Activated naive CD4-positive, alpha-beta T cell treated with anti-CD3 and anti-CD28 coated beads, Interleukin-2, amount 50 U/mL, for 72 hours (primary cell): ENCODE measurements at regions not wholly inside any gene's neighbourhood (a gene's known extent, or its start where the extent isn't known, plus 50 kb on each side); places are given as distances from the start of the nearest gene placed in this dataset.
A peak's percentile ranks its signal among the peaks of the same experiment; 100 is the strongest.

Experiments used
- ATAC-seq, 2 donors: fragments of 150-1000 bp; cut with Tn5 transposase; 2 replicates each; pipeline ENCODE4 v1.10.0; 2021; ENCODE audit warnings: mild to moderate bottlenecking in 2 of 2, moderate library complexity in 2 of 2
- DNase-seq, 2 donors: peaks; one replicate each; pipeline ENCODE4 v3.0.0; 2021 to 2022; ENCODE audit warnings: low spot score in 2 of 2
- H3K27ac Mint-ChIP-seq, 2 donors: one replicate each; pipeline ENCODE4 v1.8.0; 2022; ENCODE audit warnings: mild to moderate bottlenecking in 2 of 2, mixed read lengths in 2 of 2
- H3K36me3 Mint-ChIP-seq, 2 donors: one replicate each; pipeline ENCODE4 v1.8.0; 2022; ENCODE audit warnings: mixed read lengths in 2 of 2
- H3K9me3 Mint-ChIP-seq, 2 donors: one replicate each; pipeline ENCODE4 v1.8.0; 2022; ENCODE audit warnings: mixed read lengths in 2 of 2

DNA sequence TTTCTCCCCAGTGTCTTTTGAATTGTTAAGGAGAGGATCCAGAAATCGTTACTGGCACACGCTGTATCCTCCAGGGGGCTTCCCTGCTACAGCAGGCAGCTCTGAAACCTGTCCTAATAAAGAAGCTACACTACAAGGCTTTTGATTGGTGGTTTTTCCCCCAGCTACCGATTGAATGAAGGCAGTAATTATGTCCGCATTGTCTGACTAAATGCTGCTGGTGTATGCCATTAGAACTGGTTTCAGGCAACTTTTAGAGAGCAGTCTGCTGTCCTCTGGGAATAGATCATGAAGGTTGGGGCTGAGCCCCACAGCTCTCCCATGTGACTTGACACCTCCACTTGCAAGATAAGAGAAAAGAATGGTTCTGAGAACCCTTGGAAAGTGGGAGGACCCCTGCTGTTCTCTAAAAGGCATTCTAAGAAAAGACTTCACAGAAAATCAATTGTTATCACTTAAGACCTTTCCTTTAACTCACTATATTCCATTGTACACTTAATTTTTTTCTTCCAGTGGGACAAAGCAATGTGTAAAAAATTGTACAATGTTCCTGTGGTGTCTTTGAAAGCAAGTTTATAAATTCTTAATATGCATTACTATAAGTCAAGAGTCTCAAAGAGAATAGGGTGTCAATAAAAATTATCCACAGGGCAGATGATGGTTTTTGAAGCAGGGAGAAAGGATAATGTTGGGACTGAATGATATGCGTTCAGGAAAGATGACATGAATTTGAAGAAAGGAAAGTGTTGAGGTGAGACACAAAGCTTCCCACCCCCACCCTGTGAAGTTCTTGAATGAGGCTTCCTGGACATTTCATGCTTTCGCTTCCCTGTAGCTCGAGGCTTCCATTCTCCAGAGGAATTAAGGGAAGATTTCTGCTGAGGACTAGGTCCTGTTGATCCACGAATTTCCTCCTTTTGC is 53.0 kb upstream of the DAZL start:
- peaks cover 0 to 16% of the 10 kb centered on the region in 2 donors for H3K9me3 Mint-ChIP-seq
- DNase-seq (no peak), ATAC-seq (no peak)
- no peak overlapping the region for H3K27ac Mint-ChIP-seq
- H3K36me3 Mint-ChIP-seq = no peaks in the 10 kb centered on the region

DNA sequence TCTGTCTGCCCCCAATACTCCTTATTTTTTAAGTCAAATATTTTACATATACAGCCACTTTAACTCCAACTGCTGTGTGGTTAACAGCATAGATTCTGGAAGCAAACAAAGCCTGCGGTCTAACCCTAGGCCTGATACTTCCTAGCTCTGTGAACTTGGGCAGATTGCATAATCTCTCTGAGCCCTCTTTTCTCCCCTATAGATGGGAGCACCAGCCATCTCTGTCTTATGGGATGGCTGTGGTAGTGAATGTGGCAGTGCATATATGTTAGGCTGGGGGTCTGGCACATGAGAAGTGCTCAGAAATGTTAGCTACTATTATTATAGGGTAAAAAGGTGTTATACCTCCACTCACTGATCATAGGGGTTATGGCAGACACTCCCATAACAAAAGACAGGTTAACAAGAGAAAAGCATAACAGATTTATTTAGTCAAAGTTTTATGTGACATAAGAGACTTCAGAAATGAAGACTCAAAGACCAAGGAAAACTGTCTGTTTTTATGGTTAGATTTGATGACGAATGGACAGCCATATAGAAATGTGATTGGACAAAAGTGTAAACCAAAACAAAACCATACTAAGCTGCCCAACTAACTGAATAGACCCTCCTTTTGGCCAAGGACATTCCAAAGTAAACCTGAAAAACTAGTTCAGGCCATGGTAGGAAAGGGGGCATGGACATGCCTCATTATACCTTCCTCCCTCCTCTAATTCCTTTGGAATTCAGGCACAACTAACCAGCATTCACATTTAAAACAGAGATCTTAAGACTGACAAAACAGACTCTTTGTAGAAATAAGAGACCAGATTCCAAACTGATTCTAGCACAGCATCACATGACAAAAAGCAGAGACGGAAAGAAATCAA is 53.9 kb upstream of the DAZL start:
- Mint-ChIP-seq H3K27ac (no peak overlapping the region), H3K9me3 (peaks cover 0 to 16% of the 10 kb centered on the region in 2 donors), H3K36me3 (no peaks in the 10 kb centered on the region)
- ATAC-seq = no peak
- no peak for DNase-seq

DNA sequence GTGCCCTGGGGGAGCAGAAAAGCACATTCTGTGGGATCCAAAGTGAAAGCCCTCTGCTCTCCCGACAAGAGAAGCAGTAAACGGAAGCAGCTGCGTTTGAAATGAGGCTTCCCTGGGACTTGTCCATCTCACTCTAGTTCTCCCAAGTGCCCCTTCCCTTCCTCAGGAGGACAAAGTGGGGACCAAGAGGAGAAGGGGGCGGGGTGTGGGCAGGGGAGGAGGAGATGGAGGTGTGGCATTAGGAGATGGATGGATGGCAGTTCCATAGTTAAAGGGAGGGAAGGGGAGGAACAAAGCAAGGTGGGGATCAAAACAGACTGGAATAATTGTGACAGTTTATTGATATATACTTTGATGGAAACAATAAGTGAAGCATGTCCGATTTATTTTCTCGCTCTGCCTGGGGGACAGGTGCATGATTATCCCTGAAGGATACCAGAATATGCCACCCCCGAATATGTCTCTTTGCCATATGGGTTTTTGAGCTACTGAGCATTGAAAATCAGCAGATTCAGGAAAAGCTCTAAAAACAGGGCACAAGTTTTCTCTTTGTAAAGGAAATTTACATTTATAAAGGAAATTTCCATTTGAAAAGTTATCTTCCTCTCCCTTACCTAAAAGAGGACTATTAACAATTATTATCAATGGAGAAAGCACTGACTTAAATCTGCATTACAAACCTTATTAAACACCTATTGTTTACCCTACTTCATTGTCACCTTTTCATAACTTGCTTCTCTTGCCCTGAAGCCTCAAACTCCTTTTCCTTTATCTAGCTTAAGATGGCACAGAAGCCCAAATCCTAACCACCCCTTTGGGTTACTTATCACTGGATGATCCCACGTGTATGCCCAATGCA is 58.9 kb upstream of the DAZL start:
- ATAC-seq = no peak
- Mint-ChIP-seq H3K27ac (no peak overlapping the region), H3K9me3 (peaks cover 0 to 16% of the 10 kb centered on the region in 2 donors), H3K36me3 (no peaks in the 10 kb centered on the region)
- DNase-seq = no peak

DNA sequence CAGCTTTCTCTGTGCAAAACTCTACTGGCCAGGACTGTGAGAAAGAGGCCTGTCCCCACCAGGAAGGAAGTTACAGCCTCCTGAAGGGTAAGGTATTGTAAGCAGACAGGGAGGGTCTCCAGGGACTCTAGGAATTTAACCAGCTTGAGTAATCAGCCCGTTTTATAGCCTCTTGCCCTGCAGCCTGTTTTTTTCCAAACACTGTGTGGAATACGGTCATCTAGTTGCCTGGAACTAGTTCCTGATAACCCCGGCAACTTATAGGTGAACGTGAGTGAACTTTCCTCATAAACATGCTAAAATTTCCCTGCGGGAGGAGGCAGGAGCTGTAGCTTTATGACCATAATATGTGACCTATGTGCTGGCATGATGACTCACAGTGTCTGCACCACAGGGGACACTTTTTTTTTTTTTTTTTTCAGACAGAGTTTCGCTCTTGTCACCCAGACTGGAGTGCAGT is 60.1 kb upstream of the DAZL start:
- H3K27ac Mint-ChIP-seq = no peak overlapping the region
- no peak for DNase-seq
- peaks cover 0 to 15% of the 10 kb centered on the region in 2 donors for H3K9me3 Mint-ChIP-seq
- no peaks in the 10 kb centered on the region for H3K36me3 Mint-ChIP-seq
- peak; percentile 55 to 78 for ATAC-seq

DNA sequence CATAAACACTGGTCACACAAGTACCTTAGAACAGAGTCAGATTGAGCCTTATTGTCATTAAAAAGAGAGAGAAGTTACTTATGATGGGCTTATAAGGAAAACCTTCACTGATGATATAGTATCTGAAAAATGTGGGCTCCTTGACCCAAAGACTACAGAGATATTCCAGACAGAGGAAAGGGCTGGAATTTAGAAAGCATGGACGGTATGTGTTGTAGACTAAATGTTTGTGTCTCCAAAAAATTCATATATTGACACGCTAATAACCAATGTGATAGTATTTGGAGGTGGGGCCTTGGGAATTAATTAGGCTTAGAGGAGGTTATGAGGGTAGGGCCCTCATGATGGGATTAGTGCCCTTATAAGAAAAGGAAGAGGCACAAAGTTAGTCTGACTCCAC is 61.0 kb upstream of the DAZL start:
- DNase-seq = no peak
- no peaks in the 10 kb centered on the region for H3K36me3 Mint-ChIP-seq
- peaks cover 0 to 8% of the 10 kb centered on the region in 2 donors for H3K9me3 Mint-ChIP-seq
- no peak overlapping the region for H3K27ac Mint-ChIP-seq
- ATAC-seq = no peak

DNA sequence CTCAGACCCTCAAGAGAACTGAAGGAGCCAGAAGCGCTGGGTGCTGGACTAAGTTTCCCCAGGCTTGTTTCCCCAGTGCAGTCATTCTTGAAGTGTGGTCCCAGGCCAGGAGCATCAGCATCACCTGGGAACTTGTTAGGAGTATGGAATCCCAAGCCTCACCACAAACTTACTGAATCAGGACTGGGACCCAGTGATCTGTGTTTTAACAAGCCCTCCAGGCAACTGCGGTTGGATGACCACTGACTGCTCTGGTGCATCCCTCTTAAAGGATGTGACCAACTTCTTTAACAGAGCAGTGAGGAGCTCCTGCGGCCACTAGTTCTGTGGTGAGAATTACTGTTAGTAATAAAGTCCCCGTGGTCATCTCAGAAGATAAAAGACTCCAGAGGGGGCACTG is 62.4 kb upstream of the DAZL start:
- H3K36me3 Mint-ChIP-seq = no peaks in the 10 kb centered on the region
- ATAC-seq (no peak), DNase-seq (no peak)
- H3K9me3 Mint-ChIP-seq = no peaks in the 10 kb centered on the region
- no peak overlapping the region for H3K27ac Mint-ChIP-seq

DNA sequence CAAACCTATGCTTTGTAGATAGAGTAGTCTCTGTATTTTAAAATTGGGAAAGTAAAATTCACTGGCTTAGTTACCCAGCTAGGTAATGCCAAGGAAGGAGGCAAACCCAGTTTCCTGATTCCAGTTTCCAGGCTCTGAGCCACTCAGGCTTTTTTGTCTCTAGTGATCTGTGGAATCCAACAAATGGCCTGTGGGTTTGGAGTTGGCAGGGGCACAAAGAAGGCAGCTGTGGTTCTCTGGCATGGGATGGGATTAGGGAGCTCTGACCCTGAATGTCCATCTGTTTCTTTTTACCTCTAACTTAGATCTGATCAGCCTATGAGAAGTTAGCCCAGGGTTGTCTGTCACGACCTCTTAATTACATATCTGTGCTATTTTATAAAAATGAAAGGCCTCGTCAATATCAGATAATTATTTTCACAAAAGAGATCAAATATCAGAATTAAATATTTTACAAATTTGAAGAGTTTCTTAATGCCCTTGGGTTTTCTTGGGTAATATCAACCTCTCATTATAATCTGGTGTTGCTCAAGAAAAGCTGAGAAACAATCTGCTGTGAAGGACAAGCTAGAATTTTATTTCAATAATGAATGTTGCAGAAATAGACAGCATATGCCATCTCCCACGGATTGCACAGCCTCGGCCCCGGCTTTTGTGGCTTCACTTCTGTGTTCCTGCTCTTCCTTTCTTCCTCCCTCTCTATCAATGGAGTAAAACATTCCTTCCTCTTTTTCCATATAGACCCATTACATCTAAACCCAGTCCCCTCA is 63.7 kb upstream of the DAZL start:
- ATAC-seq = no peak
- DNase-seq = no peak
- no peaks in the 10 kb centered on the region for H3K9me3 Mint-ChIP-seq
- H3K36me3 Mint-ChIP-seq = no peaks in the 10 kb centered on the region
- no peak overlapping the region for H3K27ac Mint-ChIP-seq

DNA sequence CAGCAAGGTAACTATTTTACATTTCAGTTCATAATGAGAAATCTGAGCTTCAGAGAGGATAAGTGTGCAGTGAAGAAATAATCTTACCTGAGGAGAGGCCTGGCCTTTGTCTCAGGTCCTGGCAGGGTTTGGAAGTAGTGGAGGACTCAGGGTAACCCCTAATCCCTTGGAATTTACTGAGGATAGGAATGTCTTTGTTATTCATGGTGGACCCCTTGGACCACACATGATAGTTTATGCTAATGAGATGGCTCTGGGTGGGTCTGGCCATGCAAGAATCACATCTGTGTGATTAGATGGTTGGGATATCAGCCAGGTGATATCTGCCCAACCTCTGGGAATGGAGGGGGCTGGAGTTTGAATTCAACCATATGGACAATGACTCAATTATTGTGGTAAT is 65.0 kb upstream of the DAZL start:
- ATAC-seq (no peak), DNase-seq (no peak)

DNA sequence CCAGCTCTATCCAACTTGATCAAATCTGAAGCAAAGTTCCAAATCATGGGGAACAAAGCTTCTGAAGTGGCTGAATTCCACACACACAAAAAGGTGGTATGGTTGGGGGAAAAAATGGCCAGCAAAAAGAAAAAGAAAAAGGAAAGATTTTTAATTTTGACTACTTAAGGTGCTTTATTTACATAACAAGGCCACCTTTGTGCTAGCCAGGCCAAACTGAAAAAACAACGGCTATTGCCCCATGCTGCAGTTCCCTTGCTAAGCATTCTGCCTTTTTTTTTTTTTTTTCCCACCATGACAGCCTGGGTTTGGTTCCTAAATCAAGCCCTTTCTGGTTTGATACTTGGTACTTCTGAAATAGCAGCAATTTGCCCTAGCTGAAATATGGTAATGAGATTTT is 66.5 kb upstream of the DAZL start:
- H3K9me3 Mint-ChIP-seq = peaks cover 0 to 5% of the 10 kb centered on the region in 2 donors
- H3K36me3 Mint-ChIP-seq = peaks cover 5 to 13% of the 10 kb centered on the region in 2 donors
- ATAC-seq = no peak
- no peak overlapping the region for H3K27ac Mint-ChIP-seq
- no peak for DNase-seq

More for the DNA sequence above, 65.0 kb upstream of the DAZL start:
- Mint-ChIP-seq H3K9me3 (no peaks in the 10 kb centered on the region), H3K27ac (no peak overlapping the region), H3K36me3 (no peaks in the 10 kb centered on the region)

DNA sequence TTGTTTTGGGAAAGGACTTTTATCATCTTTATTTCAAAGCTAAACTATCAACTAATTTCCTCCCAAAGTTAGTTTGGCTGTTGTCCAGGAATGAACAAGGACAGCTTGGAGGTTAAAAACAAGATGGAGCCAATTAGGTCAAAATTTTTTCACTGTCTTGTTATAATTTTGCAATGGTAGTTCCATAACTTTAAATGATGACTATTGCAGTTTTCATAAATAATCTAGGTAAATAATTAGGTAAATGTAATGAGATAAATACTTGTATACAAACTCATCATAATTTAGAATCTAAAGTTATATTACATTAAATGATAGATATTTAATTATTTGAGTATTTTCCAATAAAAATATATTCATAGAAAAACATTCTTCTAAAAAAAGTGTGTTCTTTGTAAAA is 68.3 kb upstream of the DAZL start:
- ATAC-seq = no peak
- Mint-ChIP-seq H3K27ac (no peak overlapping the region), H3K9me3 (peaks cover 5 to 10% of the 10 kb centered on the region in 2 donors), H3K36me3 (peaks cover 13 to 20% of the 10 kb centered on the region in 2 donors)
- no peak for DNase-seq

DNA sequence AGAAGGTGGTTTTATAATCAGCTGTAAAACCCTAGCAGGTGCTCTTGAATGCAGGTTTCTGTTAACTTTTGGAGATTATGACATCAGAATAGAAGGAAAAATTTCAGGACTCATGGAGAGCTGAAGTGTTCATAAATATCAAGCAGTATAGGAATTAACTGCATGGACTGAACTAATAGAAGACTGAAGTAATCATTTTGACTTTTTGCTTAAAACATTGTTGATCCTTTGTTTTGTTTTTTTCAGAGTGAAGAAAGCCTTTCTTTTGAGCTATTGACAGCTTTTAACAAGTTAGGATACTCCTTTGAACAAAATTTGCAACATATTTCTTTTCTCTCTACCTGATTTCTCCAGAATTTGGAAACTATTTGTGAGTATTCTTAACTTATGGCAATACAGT is 70.6 kb upstream of the DAZL start:
- H3K9me3 Mint-ChIP-seq = peaks cover 5 to 10% of the 10 kb centered on the region in 2 donors
- H3K27ac Mint-ChIP-seq = no peak overlapping the region
- H3K36me3 Mint-ChIP-seq = peaks cover 13 to 20% of the 10 kb centered on the region in 2 donors
- DNase-seq (no peak), ATAC-seq (no peak)

DNA sequence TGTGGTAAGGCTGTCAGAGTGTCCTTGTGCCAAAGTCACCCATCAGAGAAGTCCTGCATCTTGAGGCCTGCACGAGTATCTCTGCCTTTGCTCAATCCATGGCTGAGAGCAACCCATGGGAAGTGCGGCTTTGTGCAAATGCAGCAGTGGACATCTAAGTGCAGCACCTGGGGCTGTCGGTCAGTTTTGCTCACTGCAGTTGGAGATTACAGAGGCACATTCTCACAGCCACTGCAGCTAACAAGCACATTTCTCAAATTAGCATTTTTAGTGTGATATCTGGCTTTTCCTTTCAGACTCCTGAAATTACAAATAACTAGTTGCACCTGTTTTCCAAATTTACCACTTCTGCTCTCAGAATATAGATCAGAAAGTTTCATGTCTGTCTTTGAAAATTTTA is 81.5 kb upstream of the DAZL start:
- H3K36me3 Mint-ChIP-seq = no peaks in the 10 kb centered on the region
- H3K9me3 Mint-ChIP-seq = no peaks in the 10 kb centered on the region
- no peak for ATAC-seq
- no peak overlapping the region for H3K27ac Mint-ChIP-seq
- DNase-seq = no peak

DNA sequence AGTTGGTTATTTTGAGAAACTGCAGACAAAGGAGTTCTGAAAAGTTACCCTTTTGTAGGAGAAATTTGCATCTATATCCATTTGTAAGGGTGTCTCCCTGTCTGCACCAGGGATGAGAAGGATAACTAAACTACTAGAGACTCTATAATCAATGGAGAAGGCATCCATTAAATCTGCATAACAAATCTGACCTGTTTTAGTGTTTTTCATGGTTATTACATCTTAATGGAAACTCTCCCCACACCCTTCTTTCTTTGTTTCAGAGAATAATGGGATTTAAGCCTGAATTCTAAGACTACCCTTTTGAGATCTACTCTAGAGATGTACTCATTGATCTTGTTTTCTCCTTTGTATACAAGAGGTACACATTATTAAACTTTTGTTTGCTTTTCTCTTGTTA is 82.0 kb upstream of the DAZL start:
- ATAC-seq (no peak), DNase-seq (no peak)
- no peaks in the 10 kb centered on the region for H3K36me3 Mint-ChIP-seq
- H3K27ac Mint-ChIP-seq = no peak overlapping the region
- no peaks in the 10 kb centered on the region for H3K9me3 Mint-ChIP-seq

DNA sequence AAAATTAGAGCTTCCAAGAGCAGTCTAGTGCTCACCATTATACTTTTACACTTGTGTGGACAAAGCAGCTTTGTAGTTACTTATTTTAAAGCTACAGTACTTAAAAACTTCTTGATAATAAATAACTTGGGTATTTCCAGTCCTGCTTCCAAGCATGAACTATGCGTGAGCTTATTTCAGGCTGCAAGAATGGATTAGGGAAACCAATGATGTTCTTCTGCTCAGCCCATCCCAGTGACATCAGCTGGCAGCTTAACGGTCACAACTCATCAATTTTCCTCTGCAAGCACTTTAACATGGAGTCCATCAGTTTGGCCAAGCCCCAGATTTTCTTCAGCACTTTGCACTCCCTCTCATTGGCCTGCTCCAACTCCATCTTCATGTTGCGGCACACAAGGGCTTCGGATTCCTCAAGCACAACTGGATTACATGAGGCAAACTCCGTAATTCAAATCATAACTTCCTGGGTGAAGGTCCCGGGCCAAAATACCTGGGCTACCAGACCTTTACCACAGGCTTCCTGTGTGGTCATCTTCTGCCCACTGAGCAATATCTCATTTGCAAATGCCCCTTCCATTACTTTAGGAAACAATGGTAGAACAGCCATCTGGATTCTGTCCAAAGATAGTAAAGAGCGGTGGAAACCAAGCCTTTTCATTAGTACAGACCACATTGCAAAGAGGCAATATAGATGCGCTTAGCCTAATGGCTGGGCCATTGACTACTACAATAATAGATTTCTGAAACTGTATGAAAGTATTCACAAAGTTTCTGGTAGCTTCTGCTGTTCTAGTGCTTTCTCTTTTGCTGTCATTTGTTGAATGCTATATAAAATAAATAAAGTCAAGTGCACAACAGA is 87.5 kb upstream of the DAZL start:
- ATAC-seq = no peak
- Mint-ChIP-seq H3K9me3 (no peaks in the 10 kb centered on the region), H3K36me3 (no peaks in the 10 kb centered on the region), H3K27ac (no peak overlapping the region)
- DNase-seq = no peak

DNA sequence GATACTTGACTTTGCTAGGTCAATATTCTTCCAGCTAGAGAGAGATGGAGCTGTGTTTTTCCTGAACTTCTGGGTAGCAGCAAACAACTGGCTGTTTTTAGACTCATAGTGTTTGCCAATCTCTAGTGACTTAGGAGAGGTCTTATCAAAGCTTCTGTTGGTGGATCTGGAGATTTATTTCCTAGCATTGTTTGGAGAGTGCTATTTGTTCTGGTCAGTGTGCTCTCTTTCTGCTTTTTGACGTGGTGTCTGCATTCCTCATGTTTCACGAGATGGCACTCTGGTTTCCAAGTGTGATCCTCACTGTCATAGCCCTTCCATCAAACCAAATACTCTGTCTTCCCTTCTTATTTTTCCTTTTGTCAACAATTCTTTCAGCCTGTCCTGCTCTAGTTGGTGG is 88.6 kb upstream of the DAZL start:
- no peaks in the 10 kb centered on the region for H3K9me3 Mint-ChIP-seq
- no peaks in the 10 kb centered on the region for H3K36me3 Mint-ChIP-seq
- no peak overlapping the region for H3K27ac Mint-ChIP-seq
- DNase-seq (no peak), ATAC-seq (no peak)
